ENCODE measurements at regions not wholly inside any gene's neighbourhood (a gene's known extent, or its start where the extent isn't known, plus 50 kb on each side); places are given as distances from the start of the nearest gene placed in this dataset.

- FAIRE-seq, result no peak
- intact Hi-C loops (cut with DNase I), result no loop called here
- WGBS, 2 donors, result 38 to 53% methylated on average over 4 of the region's 4 CpGs
- no peaks in the 10 kb centered on the region for H3K4me1 ChIP-seq
- H3K9me3 ChIP-seq, result no peaks in the 10 kb centered on the region
- no peaks in the 10 kb centered on the region for H3K36me3 ChIP-seq
- no peak for ATAC-seq
- no peak overlapping the region for H3K4me3 ChIP-seq
- no peaks in the 10 kb centered on the region for H3K27me3 ChIP-seq
- DNase-seq, result no peak
- no peak overlapping the region for H3K27ac ChIP-seq
- no peak for TF ChIP-seq CTCF (IDR thresholded peaks at IDR 0.05)
Observed at GRCh38 chr6:67666177-67666964, 968.7 kb upstream of the ADGRB3 start.

GRCh38 chr6:67664942-67665341 lies 970.1 kb upstream of the ADGRB3 start:
- WGBS, 2 donors, result 65 to 76% methylated on average over 5 of the region's 5 CpGs
- ATAC-seq, result no peak
- H3K36me3 ChIP-seq, result no peaks in the 10 kb centered on the region
- no peak overlapping the region for H3K4me3 ChIP-seq
- no peaks in the 10 kb centered on the region for H3K9me3 ChIP-seq
- no peak for DNase-seq
- no peak for TF ChIP-seq CTCF (IDR thresholded peaks at IDR 0.05)
- intact Hi-C loops (cut with DNase I), result no loop called here
- no peak overlapping the region for H3K27ac ChIP-seq
- H3K4me1 ChIP-seq, result no peaks in the 10 kb centered on the region
- no peaks in the 10 kb centered on the region for H3K27me3 ChIP-seq
- no peak for FAIRE-seq

GRCh38 chr6:67663105-67663895 lies 971.8 kb upstream of the ADGRB3 start:
- Histone ChIP-seq H3K4me3 (no peak overlapping the region), H3K27ac (no peak overlapping the region), H3K4me1 (no peaks in the 10 kb centered on the region), H3K27me3 (no peaks in the 10 kb centered on the region), H3K9me3 (no peaks in the 10 kb centered on the region), H3K36me3 (no peaks in the 10 kb centered on the region)
- ATAC-seq (no peak), DNase-seq (peak in 1 of 6 donors; percentile 25), FAIRE-seq (no peak)
- no peak for TF ChIP-seq CTCF (IDR thresholded peaks at IDR 0.05)
- intact Hi-C loops (cut with DNase I), result no loop called here
- 74 to 85% methylated on average over 11 of the region's 11 CpGs for WGBS, 2 donors

- H3K27ac ChIP-seq, result no peak overlapping the region
- 65 to 71% methylated on average over 3 of the region's 3 CpGs for WGBS, 2 donors
- H3K36me3 ChIP-seq, result no peaks in the 10 kb centered on the region
- no peaks in the 10 kb centered on the region for H3K27me3 ChIP-seq
- H3K9me3 ChIP-seq, result no peaks in the 10 kb centered on the region
- no peak overlapping the region for H3K4me3 ChIP-seq
- ATAC-seq, result no peak
- DNase-seq, result no peak
- no peaks in the 10 kb centered on the region for H3K4me1 ChIP-seq
- intact Hi-C loops (cut with DNase I), result no loop called here
- no peak for FAIRE-seq
- TF ChIP-seq CTCF (IDR thresholded peaks at IDR 0.05), result no peak
Observed at GRCh38 chr6:67653561-67653960, 981.5 kb upstream of the ADGRB3 start.

GRCh38 chr6:67646550-67646949 lies 988.5 kb upstream of the ADGRB3 start:
- ATAC-seq, result no peak
- intact Hi-C loops (cut with DNase I), result no loop called here
- no peak for TF ChIP-seq CTCF (IDR thresholded peaks at IDR 0.05)
- Histone ChIP-seq H3K27me3 (no peaks in the 10 kb centered on the region), H3K4me3 (no peak overlapping the region), H3K9me3 (no peaks in the 10 kb centered on the region), H3K27ac (no peak overlapping the region), H3K4me1 (no peaks in the 10 kb centered on the region), H3K36me3 (no peaks in the 10 kb centered on the region)
- no peak for FAIRE-seq
- 33 to 53% methylated on average over 1 of the region's 1 CpG for WGBS, 2 donors
- no peak for DNase-seq

All from pancreas (tissue), 10 donors.